Urothelium cell line (cell line): ENCODE measurements at regions not wholly inside any gene's neighbourhood (a gene's known extent, or its start where the extent isn't known, plus 50 kb on each side); places are given as distances from the start of the nearest gene placed in this dataset.
"Not testable (repeated sequence)": the region's sequence is repeated elsewhere in the genome, so short reads cannot be mapped to it uniquely, and the experiment has no call there.

Source experiments
- DNase-seq: peaks from one replicate; pipeline ENCODE4 v3.0.0; 2011; ENCODE audit warnings: low spot score, mixed read lengths
- FAIRE-seq: peaks from 2 replicates; lab custom pipeline; 2011; peaks lifted over from hg19 to GRCh38; lab: Jason Lieb, UNC

DNA sequence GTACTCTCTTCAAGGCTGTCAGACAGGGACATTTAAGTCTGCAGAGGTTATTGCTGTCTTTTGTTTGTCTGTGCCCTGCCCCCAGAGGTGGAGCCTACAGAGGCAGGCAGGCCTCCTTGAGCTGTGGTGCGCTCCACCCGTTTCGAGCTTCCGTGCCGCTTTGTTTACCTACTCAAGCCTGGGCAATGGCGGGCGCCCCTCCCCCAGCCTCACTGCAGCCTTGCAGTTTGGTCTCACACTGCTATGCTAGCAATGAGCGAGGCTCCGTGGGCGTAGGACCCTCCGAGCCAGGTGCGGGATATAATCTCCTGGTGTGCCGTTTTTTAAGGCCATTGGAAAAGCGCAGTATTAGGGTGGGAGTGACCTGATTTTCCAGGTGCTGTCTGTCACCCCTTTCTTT is 373.4 kb downstream of the DNAJB9 start:
- not testable (repeated sequence) for DNase-seq, FAIRE-seq

DNA sequence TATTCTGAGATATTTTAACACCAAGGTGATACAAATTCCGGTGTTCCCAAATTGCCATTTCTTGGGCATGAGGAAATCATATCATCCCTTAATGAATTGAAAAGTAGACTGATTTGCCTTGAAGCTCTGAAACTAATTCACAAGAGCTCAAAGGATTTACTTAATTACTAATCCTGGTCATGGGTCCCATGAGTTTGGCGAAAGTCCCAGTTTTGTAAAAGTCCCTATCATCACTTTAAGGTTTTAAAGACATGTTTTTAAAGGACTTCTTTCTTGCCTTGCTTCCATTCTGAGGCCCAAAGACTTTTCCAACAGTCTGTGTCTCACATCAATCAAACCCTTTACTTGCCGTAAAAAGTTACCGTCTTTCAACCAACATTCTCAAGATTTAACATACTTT is 377.9 kb downstream of the DNAJB9 start:
- FAIRE-seq (no peak), DNase-seq (no peak)

GRCh38 chr7:108972004-108972403 is 402.3 kb downstream of the DNAJB9 start:
- DNase-seq (no peak), FAIRE-seq (no peak)

GRCh38 chr7:108973075-108973474 is 403.4 kb downstream of the DNAJB9 start:
- DNase-seq, result peak; percentile 14

DNA sequence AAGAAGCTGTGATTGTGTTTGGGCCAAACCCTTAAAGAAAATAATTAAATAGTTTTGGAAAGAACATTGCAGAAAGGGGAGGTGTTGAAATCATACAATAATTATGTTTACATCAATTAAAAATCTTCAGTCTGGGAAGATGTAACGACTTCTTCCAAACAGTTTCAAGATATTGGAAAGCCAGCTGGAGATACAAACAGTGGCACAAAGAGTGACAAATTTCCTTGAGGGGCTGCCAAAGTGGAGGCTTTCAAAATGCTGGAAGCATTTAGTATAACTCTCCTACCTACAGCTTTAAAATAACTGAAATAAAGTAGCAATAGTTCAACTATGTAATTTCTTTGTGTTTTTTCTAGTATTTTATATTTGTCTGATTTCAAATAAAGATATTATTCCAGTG is 405.0 kb downstream of the DNAJB9 start:
- FAIRE-seq, result no peak
- no peak for DNase-seq

More at GRCh38 chr7:108973075-108973474, 403.4 kb downstream of the DNAJB9 start:
- FAIRE-seq, result no peak

- FAIRE-seq, result no peak
- DNase-seq, result no peak
These were observed 415.4 kb downstream of the DNAJB9 start for GRCh38 chr7:108985037-108985436.

GRCh38 chr7:108989319-108989718 is 419.6 kb downstream of the DNAJB9 start:
- DNase-seq, result no peak
- FAIRE-seq, result no peak

- no peak for DNase-seq
- no peak for FAIRE-seq
These were observed 427.8 kb downstream of the DNAJB9 start for GRCh38 chr7:108997480-108997879.

- DNase-seq (peak; percentile 13), FAIRE-seq (no peak)
These were observed 434.1 kb downstream of the DNAJB9 start for GRCh38 chr7:109003742-109004141.

DNA sequence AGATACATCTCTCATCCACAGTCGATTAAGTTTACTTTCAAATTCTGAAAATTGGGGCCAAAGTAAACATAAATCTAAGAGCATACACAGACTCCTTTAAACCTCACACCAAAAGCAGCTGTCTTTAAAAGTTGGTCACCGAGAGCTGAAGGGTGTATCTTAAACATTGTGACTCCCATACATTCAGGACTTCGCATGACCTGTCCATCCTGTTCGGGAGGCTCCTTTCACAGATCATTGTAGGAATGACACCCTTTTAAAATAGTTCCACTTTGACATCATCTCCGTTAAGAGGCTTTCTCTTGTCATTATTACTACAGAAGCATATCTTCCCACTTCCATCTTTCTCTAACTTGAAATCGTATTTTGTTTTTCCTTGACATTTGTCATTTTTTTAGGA is 440.0 kb downstream of the DNAJB9 start:
- FAIRE-seq (no peak), DNase-seq (no peak)

- no peak for FAIRE-seq
- no peak for DNase-seq
These were observed 450.6 kb downstream of the DNAJB9 start for GRCh38 chr7:109020251-109020650.

GRCh38 chr7:109021390-109021789 is 451.7 kb downstream of the DNAJB9 start:
- DNase-seq (no peak), FAIRE-seq (no peak)

DNA sequence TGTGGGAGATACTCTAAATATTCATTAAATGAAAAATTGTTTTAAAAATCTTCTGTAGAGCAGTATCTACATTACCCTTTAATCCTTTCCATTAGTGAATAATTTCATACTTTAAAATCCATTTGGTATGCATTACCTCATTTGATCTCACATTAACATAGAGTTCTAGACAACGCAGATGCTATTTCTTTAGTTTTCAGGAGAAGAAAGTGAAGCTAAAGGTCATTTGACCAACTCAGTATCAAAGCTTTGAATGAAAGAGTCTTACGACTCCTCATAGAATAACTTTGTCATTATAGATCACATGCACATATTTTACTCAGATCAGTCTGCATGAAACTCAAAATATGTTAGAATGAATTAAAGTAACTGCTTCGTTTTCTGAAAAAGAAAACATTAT is 460.2 kb downstream of the DNAJB9 start:
- no peak for FAIRE-seq
- no peak for DNase-seq

- no peak for FAIRE-seq
- no peak for DNase-seq
These were observed 475.0 kb downstream of the DNAJB9 start for GRCh38 chr7:109044691-109045090.

DNA sequence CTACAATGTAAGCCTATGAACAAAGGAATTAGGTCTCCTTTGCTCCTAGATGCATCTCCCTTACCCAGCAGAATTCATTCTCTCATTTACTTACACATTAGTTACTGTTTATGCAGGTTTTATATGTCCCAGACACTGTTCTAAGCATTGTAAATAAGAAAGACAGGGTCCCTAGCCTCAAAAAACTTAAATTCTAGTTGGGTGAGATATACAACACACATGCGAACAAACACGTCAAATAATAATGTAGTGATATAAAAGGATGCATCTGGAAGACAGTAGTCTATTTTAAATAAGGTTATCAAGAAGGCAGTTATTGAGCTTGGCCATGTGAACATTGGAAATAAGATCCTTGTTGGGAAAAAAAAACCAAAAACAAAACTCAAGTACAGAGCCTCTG is 479.7 kb downstream of the DNAJB9 start:
- FAIRE-seq, result no peak

GRCh38 chr7:109059089-109059488 is 489.4 kb downstream of the DNAJB9 start:
- FAIRE-seq (no peak), DNase-seq (no peak)

More for the DNA sequence above, 479.7 kb downstream of the DNAJB9 start:
- no peak for DNase-seq

DNA sequence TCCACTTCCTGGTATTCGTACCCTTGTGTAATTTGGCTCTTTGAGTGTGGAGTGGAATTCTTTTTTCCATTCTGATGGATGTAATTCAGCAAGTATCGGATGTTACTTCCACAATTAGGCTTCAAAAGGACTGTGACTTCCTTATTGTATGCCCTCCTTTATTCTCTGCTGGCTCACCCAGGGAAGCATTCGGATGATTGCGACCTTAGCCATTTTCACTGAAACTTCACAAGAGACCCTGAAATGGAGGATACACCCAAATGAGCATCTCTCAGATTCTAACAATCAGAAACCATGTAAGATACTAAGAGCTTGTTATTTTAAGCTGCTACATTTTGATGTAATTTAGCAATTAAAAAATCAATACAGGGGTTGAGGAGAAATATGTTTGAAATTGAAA is 493.1 kb downstream of the DNAJB9 start:
- DNase-seq (no peak), FAIRE-seq (no peak)

- FAIRE-seq, result no peak
- DNase-seq, result no peak
These were observed 503.9 kb downstream of the DNAJB9 start for GRCh38 chr7:109073543-109073942.

GRCh38 chr7:109076396-109076972 is 506.8 kb downstream of the DNAJB9 start:
- DNase-seq (no peak), FAIRE-seq (no peak)

DNA sequence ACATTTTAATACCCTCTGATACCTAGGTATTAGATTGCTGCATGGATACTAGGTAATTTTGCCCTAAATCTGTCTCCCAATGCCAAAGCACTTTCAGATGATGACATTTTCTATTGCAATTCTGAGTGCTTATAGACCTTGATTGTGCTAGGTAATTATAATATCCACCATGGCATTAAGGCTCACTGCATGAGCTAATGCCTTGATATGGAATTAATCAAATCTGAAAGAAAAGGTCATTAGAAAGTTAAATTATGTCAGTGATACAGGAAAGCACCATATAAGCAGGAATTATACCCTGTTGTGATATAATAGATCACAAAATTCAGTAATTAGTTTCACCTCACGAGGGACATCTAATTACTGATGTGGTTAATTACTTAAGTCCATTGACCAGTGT is 521.4 kb downstream of the DNAJB9 start:
- DNase-seq (no peak), FAIRE-seq (no peak)

GRCh38 chr7:109092268-109092667 is 522.6 kb downstream of the DNAJB9 start:
- no peak for FAIRE-seq
- DNase-seq, result no peak

- no peak for DNase-seq
- no peak for FAIRE-seq
These were observed 531.7 kb downstream of the DNAJB9 start for GRCh38 chr7:109101332-109101731.

- no peak for DNase-seq
- no peak for FAIRE-seq
These were observed 539.9 kb downstream of the DNAJB9 start for GRCh38 chr7:109109558-109109957.
